DMS 273 treated with DMSO at 0.1 percent for 48 hours (cell line): ENCODE measurements at regions not wholly inside any gene's neighbourhood (a gene's known extent, or its start where the extent isn't known, plus 50 kb on each side); places are given as distances from the start of the nearest gene placed in this dataset.
"Not testable (repeated sequence)": the region's sequence is repeated elsewhere in the genome, so short reads cannot be mapped to it uniquely, and the experiment has no call there.

ENCODE experiments used
- DNase-seq: peaks from one replicate; lab custom pipeline; 2025; lab: John Stamatoyannopoulos, UW

DNA sequence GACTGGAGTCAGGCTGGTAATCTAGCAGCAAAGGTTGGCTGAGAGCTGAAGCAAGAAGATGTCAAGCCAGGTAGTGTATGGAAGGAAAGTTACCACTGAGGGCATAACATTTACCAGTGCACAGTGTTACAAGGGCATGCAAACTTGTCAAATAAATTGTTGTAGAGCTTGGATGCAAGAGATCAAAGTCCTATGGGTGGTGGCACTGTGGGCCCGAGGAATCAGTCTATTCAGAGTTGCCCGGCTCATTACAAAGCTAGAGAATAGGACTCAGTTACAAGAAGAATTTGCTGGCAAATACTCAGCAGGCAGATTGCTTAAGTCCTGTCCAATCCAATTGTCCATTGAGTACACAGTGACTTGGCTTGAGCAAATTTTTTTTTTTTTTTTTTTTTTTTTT lies 2043.8 kb downstream of the ARAP2 start:
- DNase-seq: no peak

DNA sequence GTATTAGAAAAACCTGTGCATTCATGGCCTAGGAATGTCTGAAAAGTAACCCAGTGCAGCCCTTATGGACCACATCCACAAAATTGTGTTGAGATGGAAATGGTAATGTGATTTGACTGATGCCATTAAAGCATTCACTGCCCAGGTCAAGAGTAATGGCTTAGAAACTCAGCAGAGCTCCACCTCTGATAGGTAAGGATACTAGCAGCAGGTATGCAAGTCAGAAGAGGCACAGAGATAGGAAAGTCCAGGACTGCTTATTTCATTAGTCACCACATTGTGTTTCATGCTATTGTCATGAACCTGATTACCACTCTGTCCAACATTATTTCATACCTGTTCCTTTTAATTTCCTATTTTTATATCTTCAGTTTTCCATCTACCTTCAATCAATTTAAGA lies 2042.2 kb downstream of the ARAP2 start:
- DNase-seq: no peak

DNA sequence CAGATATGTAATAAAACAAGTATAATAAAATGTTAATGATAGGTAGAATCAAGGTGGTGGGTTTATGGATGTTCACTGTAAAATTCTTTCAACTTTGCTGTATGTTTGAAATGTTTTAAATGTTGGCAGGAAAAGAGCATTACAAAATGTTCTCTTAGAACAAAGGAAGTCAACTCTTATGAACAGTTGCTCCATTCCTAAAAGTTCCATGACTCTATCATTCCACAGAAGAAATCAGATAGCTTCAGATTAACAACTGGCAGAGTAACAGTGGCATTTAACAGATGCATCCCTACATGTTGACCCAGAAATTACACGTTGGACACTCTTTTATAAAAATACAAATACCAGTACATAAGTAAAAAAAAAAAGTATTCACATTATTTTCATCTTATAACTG lies 2023.7 kb downstream of the ARAP2 start:
- DNase-seq: no peak

DNA sequence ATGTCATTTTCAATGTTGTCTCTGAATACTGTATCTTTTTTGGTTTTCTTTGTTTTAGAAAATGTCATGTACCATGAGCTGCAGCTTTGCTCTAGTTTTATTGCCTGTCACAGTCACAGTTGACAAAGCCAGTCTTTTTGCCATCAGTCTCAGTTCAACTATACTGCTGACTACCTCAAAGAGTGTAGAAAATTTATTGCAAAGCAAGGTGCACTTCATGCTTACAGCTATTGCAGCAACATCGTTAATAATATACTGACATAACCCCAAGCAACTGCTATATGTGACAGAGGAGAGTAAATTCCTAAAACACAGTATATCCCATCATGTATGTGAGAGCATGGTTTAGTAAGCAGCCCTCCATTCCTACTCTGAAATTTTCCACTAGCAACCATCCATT lies 2022.3 kb downstream of the ARAP2 start:
- no peak for DNase-seq

DNA sequence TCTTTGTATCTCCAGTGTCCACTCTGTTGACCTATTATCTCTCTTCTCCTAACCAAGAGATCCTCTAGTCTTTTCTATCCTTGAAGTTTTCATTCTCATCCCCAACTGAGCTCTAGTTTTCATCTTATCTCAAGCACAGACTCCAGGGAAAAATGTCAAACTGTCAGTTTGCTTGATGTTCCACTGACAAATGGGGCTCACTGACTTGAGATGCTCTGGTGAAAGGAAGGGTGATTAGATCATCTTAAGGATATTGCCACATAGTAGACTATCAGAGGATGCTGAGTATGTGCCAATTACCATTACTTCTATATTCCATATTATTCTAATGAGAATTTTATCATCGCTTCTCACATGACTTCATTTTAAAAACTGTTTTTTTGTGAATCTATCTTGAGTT lies 2008.2 kb downstream of the ARAP2 start:
- no peak for DNase-seq

DNA sequence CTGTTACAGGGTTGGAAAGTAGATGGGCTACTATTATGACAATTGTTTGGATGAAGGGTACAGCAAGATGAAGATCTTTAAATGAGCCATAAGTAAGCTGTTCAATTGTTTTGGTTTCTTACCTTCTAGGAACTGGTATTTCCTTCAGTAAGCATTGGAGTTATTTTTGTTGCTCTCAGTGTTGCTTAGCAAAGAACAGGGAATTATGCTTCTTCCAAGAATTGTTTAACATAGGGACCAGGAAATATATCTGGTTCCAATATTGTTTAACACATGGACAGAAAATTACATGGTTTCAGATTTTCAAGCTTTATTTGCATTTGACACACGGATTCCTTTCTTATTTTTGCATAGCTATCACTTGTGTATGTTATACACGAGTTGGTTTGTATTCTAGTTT lies 1999.0 kb downstream of the ARAP2 start:
- DNase-seq: no peak

DNA sequence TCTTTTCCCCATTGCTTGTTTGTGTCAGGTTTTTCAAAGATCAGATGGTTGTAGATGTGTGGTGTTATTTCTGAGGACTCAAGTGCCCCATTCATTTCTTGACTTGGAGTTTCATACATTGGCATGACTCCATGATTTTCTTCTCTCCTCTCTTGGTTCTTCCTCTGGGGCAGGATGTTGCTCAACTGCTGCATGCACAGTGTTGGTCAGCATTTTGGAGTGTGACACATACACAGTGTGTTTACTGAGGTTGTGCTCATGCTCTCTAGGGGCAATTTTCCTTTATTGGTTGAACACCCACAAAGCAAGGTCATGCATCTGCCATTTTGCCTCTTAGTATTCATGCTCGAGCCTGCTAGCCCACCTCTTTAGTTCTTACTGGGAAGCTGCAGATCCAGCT lies 1993.8 kb downstream of the ARAP2 start:
- DNase-seq: no peak

DNA sequence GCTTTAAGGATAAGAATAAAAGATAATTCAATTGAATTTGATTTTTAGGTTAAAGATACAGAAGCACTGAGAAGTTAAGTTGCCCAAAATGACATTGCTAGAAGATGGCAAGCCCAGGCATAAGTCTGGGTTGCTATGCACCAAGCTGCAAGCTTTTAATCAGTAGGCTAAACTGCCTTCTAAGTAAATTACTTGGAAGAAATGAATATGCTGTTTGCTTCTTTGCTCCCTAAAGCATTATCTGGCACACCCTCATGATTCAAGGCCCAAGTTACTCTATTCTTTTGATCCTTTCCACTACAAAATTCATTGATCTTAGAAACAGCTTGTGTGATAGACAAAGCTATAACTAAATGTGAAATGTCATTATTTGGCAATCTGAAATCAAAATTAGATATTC lies 1991.1 kb downstream of the ARAP2 start:
- no peak for DNase-seq

DNA sequence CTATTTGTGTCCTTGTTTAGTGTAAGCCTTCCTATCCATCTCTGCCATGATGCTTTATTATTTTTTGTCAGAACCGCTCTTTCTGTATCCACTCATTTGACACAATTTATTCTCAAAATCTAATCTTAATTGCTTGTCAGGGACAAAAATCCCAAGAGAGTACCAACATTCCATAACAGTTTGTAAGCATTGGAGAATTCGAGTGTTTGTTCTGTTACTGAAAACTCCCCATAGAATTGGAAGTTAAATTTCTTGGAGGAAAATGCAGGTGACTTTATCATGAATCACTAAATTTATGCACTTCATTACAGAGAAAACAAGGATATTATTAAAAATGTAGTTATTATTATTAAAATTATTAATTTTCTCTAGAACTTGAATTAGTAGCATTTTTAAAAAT lies 1986.1 kb downstream of the ARAP2 start:
- no peak for DNase-seq

DNA sequence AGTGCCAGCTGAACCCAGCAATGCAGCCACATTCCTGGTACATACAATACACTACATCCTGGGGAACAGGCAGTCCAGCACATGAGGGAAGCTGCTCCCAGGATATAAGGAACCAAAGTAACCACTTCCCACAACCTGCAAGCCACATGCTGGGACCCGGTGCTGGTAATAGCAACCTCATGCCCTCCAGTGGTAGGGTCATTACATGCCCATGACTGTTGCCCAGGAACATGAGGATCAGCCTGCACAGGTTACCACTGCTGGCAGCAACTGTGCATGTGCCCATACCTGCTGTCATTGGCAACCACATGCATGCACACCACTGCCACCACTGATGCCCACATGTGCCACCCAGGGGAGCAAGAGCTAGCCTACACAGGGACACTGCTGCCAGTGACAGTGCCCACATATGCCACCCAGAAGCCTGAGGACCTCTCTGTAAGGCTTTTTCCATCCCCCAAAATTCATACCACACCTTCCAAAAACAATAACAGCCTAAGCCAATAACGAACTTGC lies 1982.5 kb downstream of the ARAP2 start:
- no peak for DNase-seq

DNA sequence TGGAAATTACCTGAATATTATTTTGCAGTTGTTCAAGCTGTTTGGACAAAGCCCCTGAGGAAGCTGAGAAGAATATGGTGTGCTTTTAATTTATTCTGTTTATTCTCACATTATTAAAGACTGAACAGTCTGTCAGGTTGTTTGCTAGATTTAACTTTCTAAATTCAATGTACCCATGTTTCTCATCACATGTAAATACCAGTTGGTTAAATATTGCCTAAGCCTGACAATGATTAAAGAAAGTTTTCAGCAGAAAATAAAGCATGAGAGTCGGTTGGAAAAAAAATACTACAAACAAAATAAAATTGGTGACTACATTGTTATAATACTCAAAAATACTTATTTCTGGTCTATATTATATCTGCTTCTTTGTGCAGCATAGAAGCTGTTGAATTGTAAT lies 1974.7 kb downstream of the ARAP2 start:
- DNase-seq: no peak

DNA sequence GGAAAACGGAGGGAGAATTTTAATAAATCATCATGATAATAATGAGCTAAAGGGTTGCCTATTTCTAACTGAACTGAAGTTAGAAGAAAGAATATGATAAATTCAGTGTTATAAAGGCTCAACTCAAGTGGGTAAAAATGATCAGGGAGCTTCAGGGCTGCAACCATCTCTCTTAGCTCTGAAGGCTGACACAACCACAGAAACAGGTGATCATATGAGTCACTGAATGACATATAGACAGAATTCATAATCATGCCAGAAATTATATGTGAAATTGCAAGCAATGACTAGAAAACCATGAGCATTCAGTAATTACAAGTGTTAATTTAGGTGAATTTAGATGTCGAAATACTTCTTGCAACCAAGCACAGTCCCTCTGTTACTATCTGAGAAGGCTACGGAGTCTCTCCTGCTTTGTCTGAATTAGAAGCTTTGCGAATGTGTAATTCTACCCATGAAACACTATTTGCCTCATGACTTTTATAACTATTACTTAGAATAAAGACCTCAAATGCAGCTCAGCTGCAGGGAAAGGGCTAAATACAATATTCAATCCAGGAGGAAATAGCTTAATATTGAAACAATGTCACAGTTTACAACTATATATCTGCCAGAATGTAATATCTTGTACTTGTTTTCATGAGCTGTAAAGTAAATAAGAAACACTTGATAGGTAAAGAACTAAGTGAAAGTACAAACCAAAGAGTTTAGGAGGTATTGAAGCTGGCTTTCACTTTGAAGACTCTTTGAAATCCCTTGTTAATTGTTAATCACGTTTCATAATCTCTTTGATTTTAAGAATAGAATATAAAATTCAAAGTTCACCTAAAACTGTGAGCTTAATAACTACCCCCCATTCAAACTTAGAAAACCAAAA lies 1972.6 kb downstream of the ARAP2 start:
- DNase-seq: no peak

DNA sequence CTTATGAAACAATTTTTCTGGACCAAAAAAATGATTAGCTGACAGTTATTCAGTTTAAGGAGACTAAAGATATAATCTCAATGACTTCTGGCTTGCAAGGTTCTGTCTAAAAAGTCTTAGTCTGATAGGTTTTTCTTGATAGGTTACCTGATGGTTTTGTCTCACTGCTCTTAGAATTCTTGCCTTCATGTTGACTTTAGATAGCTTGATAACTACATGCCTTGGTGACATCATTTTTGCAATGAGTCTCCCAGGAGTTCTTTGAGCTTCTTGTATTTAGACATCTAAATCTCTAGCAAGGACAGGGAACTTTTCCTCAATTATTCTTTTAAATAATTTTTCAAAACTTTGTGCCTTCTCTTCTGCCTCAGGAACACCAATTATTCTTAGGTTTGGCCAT lies 1965.3 kb downstream of the ARAP2 start:
- no peak for DNase-seq

DNA sequence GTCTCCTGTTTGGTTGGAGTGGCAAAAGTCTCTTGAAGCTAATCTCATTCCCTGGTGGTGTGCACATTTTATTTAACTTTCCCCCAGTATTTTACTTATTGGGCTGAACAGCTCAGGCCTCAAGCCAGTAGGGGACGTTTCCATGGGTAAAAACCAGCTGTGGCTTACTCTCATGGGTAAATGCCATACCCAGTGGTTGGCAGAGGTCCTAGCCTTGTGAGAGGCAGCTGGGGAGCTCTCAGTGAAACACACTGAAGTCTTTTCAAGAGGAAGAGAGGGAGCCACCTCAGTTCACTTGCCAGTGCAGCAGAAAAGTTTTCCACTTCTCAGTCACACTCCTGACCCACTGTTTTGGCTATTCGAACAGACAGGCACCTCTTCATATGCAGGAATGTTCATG lies 1964.2 kb downstream of the ARAP2 start:
- no peak for DNase-seq

DNA sequence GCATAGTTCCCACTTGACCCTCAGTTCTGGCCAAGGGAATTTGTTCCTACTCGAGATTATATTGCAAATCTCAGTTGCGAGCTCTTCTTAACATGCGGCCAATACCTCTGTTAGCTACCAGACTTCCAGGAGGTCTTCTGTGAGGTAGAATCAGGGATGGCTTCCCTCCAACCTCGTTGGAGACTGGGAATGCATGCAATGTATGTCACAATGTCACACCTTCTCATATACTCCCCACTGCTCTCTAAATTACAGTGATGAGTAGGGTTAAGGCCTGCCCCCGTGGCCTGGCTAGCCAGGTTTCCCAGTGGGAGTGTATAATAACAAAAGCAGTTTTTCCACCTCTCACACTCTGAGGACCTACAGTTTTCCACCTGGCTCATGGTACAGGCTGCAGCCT lies 1962.5 kb downstream of the ARAP2 start:
- DNase-seq: no peak

DNA sequence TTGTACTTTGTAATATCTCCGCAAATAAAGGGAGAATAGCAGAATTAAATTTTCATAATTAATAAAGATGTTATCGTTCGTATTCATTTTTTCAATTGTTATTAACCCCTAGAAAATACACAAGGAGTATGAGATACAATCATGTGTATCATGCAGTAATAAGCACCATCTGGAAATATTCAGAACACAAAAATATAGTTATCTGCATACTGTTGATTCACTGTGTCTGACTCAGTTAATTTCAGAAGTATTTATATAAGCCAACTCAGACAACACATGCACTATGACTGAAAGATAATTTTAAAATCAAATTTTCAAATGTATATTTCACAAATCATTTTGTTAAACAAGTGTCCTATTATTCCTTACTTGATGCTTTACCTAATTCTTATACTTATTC lies 1954.8 kb downstream of the ARAP2 start:
- DNase-seq: no peak

DNA sequence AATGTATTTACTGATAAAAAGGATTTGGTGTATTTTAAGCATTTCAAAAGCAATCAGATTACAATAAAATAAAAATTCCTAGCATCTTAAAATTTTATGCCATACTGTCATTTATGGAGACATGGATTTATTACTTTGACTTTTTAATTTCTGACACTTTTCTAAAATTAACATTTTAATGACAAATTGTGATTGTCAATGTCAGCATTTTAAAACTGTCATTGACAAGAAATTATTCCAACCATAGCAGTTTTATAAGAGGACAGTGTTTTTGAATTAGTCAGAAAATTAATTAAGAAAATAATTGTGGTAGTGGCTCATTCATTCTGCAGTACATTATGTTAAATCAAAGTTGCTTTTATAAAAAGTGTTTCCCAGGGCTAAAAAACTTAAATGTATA lies 1954.4 kb downstream of the ARAP2 start:
- DNase-seq: no peak

DNA sequence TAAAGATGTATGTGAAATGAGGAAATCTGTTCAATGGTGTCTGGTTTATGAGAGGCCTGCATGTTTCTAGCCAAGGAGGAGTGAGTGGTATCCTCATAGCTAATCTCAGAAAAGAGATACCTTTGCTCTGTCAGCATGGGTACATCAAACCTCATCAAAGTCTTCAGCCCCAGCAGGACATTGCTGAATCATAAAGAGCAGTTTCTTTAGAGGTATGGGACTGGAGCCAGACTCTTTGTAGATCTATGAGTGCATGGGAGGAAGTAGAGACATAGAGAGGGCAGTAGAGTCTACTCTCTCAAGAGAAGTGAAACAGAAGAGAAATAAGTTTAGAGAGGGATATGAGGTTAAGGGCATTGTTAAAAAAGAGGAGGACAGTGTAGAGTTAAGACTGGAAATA lies 1950.9 kb downstream of the ARAP2 start:
- no peak for DNase-seq

DNA sequence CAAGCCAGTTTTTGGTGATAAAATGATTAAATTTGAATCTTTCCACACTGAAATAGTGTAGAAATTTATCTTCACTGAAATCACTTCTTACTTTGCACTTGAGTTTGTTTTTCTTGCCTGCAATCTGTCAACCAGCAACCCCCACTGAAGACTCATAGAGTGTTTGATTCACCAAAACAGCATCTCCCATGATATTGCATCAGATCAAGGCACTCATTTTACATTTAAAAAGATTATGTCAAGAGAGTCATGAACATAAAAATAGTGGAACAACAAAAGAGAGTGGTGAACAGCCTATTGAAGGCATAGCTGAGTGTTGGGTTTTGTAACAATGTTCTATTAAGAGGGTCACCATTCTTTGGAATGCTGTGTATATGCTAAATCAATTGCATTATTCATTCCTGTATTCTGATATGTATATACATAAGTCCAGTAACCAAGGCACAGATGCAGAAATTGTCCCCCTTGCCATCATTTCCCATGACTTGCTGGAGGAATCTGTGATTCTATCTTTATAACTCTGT lies 1934.9 kb downstream of the ARAP2 start:
- DNase-seq: no peak

DNA sequence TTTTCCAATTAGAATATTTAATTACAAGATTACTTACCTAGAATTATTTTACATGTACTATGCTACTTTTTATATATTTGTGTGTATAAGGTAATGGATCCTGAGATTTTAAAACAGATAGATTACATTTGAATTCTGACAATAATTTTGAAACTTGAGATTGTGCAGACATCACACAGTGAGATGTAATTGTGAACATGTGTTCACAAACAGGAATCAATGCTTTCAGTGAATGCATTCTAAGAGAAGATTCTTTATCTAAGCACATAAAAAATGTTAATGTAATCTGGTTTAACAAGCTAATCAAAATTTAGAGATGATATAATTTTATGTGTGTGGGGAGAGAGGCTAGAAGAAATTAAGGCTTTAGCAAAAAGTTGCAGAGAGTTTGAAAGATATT lies 1925.5 kb downstream of the ARAP2 start:
- DNase-seq: no peak

DNA sequence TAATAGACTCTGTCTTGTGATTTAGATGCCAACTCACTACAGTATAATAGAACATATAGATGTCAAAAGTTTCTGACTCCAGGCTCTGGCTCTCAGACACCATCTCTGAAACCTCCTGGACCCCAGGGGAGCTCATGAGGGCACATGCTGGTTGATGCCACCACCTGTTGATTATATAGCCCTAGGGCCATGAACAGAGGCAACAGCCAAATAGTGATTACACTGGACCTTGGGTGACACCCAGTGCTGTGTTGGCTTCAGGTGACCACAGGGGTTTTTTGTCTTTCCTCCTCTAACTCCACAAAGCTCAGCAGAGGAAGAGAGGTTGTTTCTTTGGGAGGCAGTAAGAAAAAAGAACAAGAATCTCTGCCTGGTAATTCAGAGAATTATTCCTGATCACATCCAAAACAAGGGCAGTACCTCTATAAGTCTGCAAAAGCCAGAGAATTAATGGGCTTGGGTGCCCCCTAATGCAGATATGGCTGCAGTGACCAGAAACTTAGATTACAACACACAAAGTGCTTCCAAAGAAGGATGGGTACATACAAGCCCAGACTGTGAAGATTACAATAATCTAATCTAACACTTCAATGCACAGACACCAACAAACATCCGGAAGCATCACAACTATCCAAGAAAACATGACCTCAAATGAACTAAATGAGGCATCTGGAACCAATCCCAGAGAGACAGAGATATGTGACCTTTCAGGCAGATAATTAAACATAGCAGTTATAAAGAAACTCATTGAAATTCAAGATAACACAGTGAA lies 1920.6 kb downstream of the ARAP2 start:
- DNase-seq: no peak

DNA sequence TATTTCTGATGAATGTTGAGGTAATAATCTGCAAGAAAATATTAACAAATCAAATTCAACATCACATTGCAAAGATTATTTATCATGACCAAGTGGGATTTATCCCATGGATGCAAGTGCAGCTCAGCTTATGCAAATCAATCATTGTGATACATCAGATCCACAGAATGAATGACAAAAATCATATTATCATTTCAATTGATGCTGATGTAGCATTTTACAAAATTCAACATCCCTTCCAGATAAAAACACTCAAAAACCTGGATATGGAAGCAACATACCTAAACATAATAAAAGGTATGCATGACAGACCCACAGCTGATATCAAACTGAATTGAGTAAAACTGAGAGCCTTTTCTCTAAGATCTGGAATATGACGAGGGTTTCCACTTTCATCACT lies 1915.4 kb downstream of the ARAP2 start:
- no peak for DNase-seq

DNA sequence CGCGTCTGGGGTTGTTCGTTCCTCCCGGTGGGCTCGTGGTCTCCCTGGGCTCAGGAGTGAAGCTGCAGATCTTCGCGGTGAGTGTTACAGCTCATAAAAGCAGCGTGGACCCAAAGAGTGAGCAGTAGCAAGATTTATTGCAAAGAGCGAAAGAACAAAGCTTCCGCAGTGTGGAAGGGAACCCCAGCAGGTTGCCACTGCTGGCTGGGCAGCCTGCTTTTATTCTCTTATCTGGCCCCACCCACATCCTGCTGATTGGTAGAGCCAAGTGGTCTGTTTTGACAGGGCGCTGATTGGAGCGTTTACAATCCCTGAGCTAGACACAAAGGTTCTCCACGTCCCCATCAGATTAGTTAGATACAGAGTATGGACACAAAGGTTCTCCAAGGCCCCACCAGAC lies 1909.2 kb downstream of the ARAP2 start:
- DNase-seq: not testable (repeated sequence)
